ENCODE measurements at regions not wholly inside any gene's neighbourhood (a gene's known extent, or its start where the extent isn't known, plus 50 kb on each side); places are given as distances from the start of the nearest gene placed in this dataset.
"Not testable (repeated sequence)": the region's sequence is repeated elsewhere in the genome, so short reads cannot be mapped to it uniquely, and the experiment has no call there.

DNA sequence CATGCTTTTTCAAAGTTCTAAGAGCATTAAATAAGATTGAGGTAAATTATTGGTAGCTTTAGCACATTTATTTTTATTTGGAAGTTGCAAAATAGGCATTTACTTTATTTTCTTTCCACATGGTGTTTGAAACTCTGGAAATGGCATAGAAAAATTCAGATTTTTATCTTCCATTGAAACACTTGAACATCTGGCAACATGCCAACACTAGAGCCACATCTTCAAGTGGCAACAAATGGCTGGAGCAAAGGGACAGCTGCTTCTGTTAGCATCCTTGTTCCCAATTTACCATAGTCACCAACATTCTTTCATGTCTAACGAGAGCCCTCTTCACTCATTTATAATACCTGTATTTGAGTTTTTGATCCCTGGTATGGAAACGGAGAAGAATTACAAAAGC lies 539.9 kb downstream of the ZNF608 start:
- DNase-seq: no peak

DNA sequence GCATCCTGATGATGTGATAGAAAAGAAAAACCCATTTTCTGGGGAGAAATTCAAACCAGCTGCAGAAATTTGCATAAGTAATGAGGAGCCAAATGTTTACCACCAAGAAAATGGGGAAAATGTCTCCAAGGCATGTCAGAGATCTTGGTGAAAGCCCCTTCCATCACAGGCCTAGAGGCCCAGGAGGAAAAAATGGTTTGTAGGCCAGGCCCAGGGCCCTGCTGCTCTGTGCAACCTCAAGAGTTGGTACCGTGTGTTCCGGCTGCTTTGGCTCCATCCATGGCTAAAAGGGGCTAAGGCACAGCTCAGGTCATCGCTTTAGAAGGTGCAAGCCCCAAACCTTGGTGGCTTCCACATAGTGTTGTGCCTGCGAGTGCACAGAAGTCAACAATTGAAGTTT lies 543.1 kb downstream of the ZNF608 start:
- DNase-seq: no peak

DNA sequence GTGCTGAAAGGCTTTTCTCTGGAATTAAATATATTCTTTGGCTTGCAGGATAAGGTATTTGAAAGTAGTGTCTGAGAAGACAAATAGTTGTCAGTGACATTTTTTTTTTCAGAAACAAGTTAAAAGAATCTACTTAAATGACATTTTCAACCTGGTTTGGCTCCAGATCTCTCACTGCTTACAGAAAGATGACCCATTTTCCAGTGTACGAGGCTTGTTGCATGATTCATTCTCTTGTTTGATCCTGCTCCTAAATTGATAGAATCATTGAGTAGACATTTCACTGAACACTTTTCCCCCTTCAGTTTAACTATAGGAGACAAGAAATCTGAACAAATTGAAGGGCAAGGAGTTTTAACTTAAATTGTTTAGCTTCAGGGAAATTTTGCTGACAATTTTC lies 546.1 kb downstream of the ZNF608 start:
- DNase-seq: no peak

DNA sequence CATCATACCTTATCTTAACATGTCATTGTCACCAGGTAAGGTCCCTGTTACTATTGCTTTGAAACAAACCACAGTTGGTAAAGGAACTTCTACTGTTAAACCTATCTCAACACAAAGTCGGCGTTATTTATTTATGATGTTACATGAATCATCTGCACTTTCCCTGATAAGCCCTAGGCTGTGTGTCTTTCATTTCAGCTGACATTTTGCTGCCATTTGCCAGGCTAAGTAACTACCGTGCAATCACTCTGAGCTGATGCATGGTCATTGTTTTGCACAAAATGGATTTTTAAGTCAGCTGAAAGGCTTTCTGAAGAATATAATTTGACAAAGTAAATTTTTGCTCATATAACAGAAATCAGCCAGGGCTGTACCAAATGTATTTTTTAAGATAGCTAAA lies 546.5 kb downstream of the ZNF608 start:
- peak; percentile 16 for DNase-seq

DNA sequence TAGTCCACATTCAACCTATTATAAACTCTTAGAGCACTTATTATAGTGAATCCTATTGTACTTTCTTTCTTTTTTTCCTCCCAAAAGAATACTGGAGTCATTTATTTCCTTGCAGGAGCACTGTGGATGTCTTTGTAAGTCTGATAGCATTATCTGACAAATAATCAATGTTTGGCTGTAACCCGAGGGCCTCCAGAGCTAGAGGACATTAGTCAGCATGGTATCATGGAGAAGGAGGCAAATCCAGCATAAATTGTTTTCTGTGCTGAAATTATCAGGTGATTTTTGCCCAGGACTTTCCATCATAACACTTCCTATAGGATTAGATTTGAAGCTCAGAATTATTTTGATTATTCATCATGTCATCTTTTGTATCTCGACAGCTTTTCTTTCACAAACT lies 551.0 kb downstream of the ZNF608 start:
- DNase-seq: no peak

DNA sequence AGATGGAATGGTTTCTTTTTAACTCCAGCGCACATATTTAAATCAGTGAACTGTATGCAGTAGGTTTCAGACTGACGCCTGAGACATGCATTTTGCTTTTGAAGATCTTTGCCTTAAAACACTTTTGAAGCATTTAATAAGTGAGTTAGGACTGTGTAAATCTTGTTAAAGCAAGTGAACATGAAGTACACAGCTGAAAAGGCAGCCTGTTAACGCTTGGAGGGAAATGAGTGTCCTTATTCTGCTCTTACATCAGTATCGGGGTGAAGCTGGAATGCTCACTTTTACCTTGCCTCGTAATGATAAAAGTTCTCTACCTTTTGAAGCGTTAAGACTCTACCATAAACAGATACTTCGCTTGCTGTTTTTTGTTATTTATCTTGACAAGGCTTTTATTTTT lies 552.2 kb downstream of the ZNF608 start:
- DNase-seq: no peak

DNA sequence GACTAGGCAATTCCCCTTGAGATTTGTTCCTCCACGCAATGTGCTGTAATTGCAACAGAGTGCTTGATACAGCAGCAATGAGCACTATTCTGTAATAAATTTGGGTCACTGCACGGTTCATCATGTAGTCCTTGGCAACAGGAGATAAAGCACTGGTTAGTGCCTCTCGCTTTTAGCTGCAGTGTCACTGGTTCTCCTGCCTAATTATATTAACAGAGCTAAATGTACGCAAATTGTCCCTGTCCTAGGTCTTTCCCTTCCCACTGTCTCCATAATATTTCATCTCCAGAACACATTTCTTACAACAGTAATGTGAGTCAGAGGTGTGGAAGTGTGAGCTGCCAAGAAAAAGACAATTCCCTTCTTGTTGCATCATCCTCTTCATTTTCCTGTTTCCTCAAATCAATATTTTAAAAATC lies 553.1 kb downstream of the ZNF608 start:
- no peak for DNase-seq

DNA sequence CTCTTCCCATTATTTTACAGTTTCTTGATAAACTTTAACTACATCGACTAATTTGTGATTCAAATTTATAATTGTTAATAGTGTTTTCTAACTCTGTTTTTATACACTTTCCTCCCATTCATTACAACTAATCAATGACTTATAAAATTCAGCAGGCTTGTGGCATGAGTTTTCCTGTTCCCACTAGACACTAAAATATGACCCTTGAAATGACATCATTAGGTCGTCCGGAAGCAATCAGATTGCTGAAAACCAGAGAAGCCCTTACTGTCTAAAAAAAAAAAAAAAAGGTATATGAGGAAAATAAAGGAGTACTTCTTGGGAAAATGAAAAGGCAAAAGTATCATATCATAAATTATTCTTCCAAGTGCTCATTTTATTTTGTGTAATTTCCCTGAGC lies 553.7 kb downstream of the ZNF608 start:
- DNase-seq: no peak

DNA sequence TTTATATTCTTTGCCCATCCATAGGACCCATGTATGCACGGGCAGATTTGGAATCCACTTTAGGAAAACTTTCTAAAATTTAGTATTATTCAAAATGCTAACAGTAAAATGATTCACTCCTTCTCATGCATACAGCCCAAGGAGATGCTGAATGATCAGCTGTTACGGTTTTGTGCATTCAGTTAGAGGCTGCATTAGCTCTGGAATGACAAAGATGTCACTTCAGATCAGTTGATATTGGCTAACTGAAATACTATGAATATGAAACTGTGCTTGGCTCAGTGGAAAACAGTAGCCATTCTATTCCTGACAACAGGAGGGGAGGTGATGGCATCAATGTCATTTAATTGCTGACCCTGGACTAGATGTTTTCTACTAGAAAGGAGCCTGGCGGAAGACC lies 560.7 kb downstream of the ZNF608 start:
- no peak for DNase-seq

DNA sequence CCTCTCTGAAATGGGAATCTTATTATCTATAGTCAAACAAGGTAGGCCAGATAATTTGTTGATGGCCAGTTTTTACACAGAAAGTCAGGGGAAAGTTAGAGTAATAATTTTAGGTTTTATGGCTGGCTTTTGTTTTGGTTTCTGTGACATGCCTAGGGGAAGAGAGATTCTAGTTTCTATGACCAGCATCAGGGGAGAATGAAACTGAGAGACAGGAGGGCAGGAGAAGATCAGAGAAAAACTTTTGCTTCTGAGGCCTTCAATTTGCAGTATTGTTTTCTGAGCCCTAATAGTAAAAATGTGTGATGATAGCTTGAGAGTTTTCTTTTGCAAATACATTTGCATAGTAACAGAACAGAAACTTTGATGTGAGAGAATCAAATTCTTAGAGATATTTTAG lies 564.3 kb downstream of the ZNF608 start:
- DNase-seq: no peak

DNA sequence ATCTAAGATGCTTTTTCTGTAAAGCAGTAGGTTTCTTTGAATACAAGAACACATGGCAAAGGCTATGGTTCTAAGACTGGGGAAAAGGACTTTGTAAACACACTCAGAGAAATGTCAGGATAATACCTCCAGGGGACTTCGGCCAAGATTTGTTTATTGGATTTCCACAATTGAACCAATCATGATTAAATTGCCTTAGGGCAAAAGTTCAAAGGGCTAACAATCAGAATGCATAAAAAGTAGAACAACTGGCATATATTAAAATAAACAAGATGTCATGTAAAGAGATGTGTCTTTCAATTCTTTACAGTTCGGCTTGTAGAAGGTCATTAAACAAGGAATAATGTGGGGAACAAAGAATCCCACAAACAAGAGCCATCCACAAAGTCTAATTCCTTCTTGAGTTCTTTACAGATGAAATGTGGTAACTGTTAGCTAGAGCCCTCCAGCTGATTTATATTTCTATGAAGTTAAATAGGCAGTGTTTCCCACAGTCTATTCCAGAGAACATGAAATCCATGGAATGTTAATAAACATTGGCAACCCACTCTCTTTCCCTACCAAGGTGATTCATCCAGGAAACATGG lies 565.5 kb downstream of the ZNF608 start:
- DNase-seq: no peak

DNA sequence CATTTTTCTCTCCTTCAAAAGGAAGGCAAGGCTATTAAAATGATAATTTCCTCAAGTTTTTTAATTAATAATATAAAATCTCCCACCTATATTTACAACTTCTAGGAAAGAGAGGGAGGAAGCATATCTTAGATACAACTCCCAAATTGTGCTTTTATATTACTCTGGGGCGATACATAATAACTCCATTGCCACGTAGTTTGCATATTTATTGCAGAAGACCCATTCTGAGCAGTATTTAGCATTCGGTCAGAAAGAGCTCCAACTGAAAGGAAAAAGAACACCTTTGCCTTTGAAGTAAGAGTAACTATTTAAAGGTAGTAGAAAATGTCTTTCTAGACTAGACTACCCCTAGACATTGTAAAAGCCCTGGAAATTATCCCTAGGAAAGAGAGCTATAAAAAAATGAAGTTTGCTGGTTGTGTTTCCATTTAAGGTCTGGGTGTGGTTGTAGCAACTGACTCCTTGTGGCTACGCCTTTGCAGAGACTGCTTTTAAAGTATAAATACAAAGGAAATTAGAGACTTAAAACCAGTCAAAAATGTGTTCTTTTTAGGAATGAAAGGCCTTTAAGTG lies 566.1 kb downstream of the ZNF608 start:
- no peak for DNase-seq

DNA sequence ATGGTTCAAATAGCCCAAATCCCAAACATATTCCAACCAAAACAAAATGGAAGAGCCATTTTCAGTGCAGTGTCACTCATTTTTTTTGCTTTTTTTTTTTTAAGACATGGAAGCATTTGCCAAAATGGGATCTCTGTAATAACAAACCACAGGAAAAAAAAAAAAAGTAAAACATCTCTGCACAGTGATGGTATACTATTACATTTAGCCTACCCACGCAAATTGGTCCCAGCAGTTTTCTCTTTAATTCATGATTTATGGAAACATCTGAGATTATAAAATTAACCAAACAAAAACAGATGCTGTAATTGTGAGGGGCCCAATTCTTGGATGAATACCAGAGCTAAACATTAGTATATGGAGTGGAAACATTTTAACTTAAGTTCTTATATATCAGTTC lies 566.6 kb downstream of the ZNF608 start:
- DNase-seq: no peak

DNA sequence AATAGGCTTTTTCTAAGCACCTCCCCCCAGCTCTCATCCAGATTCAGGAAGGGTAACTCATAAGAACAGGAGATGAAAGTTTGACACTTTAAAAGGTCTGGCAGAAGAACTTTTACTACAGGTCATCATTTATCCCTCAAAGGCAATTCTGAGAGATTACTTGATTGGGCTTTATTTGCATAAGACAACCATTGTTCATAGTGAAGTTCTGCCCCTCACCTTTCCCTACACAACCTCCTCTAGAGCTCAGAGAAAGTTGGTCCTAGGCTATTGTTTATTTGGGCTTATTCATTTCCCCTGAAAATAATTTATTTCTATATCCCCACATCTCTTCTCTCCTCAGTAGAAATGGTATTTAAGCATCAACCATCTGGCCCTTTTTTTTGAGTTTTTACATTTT lies 568.4 kb downstream of the ZNF608 start:
- DNase-seq: no peak

DNA sequence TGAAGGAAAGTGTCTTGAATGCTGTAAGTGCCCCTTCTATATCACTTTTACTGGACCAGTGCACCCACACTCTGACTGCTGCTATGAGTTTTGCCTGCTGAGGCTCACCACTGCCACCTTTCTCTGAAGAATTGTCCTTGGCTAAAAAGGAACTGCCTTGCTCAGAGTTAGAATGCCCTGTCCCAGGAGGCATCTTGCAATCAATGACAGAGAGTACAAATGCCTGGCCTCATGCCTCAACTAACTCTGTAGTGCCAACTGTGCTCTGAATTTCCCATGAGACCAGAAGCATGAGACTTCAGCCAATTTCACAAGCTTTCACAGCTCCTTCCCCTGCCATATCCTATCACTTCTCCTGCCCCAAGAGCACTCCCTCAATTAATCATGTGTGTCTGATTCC lies 569.7 kb downstream of the ZNF608 start:
- no peak for DNase-seq

DNA sequence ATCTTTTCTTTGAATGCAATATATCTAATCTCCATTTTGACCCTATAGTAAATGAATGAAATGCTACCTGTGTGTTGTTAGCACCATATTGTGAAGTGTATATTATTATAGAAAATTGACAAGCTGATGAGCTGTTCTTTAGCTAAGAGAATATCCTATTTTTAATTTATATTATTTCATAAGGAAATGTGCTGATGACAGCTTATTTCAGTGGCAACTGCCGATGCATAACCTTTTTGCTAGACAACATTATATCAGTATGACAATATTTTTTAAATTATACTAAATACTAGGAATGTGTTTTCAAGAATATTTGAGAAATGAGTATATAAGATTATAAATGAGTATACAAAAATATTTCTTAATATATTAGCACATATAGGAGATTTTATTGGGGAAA lies 573.1 kb downstream of the ZNF608 start:
- DNase-seq: no peak

DNA sequence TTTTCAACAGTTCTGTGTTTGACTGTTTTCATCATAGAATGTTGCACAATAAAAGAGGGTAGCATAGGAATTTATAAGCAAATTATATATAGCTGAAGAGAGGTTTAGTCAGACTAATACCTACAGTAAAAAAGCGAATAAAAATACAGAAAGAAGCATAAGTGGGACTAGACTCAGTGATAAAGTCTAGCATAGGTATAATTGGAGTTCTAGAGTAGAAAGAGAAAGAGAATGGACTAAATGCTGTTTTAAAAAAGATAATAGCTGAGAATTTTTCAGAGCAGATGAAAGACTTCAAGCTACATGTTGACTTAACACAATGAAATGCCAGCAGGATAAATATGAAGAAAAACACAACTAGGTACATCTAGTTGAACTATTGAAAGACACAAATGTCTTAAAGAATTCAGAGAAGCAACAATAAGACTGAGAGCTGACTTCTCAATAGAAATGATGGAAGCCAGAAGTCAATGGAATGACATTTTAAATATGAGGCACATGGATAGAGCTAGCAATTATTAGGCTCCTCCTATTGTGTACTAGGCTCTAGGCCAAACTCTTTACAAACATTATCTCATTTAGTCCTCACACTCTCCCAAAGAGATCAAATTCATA lies 573.9 kb downstream of the ZNF608 start:
- DNase-seq: no peak

DNA sequence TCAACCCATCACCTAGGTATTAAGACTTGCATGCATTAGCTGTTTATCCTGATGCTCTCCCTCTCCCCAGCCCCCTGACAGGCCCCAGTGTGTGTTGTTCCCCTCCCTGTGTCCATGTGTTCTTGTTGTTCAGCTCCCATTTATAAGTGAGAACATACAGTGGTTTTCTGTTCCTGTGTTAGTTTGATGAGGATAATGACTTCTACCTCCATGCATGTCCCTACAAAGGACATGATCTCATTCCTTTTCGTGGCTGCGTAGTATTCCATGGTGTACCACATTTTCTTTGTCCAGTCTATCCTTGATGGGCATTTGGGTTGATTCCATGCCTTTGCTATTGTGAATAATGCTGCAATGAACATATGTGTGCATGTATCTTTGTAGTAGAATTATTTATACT lies 578.3 kb downstream of the ZNF608 start:
- not testable (repeated sequence) for DNase-seq

DNA sequence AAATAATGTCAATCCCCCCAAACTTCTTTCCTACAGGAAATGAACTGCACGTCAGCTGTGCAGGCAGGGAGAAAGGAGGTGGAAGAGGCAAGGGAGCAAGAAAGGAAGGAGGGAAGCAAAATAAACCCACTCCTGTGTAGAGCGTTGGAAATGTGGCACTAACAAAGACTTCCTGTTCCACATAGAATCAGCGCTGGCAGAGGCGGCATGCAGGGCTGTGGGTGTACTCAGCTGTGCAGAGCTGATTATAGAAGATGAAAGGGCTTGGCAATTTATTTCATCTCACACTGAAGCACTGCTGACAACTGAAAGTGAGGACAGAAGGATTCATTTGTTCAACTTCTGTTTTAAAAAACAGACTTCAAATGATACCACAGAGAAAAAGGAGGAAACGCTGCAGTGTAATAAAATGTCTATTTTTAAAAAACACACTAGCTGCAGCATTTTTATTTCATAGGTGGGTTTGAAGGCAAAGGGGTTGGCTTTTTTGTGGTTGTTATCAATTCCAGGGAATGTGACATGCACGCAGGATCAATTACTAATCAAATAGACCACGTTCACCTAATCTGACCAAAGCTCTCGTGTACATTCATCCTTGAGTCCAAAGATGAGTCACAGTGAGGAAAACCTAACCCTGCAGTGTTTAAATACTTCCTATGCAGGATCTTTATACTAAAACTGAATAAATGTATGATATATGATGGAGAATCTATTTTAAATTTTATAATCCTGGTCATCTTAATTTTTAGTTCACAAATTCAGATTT lies 583.5 kb downstream of the ZNF608 start:
- peak; percentile 53 for DNase-seq

DNA sequence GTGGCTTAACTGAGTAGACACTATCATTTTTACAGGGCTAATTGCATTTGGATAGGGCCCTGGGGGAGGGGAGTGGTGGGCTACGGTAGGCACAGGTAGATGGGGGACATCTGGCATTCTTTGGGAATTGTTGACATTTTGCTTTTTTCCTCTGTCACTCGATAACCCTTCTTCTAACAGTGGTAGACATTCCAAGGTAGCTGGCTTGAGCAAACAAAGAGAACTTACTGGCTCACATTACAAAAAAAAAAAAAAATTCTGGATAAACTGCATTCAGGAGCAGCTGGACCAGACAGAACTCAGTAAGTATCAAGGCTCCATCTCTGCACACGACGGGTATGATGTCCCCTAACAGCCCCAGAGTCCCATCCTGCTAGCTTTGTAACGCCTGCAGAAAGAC lies 585.2 kb downstream of the ZNF608 start:
- DNase-seq: no peak

DNA sequence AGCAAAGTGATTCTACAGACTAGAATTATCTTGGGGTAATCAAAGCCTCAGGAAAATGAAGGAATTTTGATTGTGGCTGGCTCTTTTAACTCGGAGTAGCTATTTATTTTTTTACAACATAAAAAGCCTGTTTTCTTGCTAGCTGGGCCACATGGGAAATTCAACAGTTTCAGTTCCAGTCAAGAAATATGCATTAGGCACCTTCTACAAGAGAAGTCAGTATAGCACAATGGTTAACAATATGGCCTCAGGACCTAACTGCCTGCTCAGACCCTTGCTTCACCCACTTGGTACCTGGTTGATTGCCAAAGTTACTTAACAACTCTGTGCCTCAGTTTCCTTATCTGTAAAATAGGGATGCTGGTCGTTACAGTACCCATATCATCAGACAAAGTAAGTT lies 586.2 kb downstream of the ZNF608 start:
- DNase-seq: no peak

DNA sequence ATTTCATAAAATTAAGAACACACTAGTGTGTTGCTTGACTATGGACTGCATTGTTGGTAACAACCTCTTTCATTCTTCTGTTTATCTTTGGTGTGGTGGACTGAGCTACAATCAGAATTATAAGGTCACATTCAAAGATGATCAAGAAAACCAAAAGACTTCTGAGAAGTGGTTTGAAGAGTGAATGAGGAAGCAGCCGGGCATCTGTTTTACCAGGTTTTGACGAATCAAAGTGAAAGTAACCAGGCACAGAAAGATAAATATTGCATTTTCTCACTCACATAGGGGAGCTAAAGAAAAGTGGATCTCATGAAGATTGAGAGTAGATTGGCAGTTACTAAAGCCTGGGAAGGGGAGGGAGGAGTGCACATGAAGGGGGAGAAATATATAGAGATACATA lies 589.1 kb downstream of the ZNF608 start:
- no peak for DNase-seq

DNA sequence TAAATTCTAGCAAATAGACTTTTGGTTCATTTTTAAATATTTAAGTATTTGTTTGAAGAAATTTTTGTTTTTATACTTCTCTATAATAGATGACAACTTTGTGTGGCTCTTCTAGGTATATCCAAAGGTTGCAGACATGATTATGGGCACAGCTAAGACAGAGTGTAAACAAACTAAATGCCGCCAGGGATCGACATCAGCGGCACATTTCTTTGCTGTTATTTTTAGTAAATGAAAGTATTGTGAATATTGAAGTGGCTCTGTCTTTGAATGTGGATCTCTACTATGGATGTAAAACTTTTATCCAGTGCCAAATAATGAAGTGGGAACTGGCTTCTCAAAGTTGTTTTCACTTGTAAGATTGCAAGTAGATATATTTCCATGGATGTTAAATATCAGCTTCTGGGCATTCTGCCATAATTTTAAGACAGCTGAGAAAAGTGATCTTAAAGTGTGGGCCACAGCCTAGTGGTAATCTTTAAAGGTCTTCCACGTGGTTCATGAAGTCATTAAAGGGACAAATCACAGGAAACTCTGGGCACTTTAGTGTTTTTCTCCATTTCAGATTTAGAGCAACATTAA lies 589.9 kb downstream of the ZNF608 start:
- no peak for DNase-seq

DNA sequence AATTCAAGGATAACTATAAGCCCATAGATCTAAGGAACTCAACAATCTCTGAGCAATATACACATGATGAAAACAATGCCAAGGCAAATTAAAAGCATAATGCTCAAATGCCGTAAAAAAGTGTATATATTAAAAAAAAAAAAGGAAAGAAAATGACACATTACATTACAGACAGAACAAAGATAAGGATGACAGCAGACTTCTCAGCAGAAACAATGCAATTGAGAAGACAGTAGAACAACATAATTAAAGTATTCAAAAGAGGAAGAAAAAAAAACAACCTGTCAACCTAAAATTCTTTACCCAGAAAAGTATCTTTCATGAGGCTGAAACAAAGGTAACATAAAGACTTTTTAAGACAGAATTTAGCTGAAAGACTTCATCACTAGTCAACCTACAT lies 591.7 kb downstream of the ZNF608 start:
- no peak for DNase-seq

All from hematopoietic multipotent progenitor cell treated with erythropoietin and hydrocortisone succinate and interleukin-3 and kit ligand, for 8 days (in vitro differentiated cells).